Muscle layer of duodenum (tissue), 2 donors: ENCODE measurements at regions not wholly inside any gene's neighbourhood (a gene's known extent, or its start where the extent isn't known, plus 50 kb on each side); places are given as distances from the start of the nearest gene placed in this dataset.

Experiments used
- H3K27ac ChIP-seq: one replicate; pipeline ENCODE4 v1.7.0; 2013; ENCODE audit warnings: mild to moderate bottlenecking, low read length
- H3K27me3 ChIP-seq: one replicate; pipeline ENCODE4 v1.7.0; 2013; ENCODE audit warnings: low read depth, mild to moderate bottlenecking, control low read depth, low read length
- H3K36me3 ChIP-seq, 2 donors: one replicate each; pipeline ENCODE4 v1.7.0; 2013; ENCODE audit warnings: low read length in 2 of 2, control low read depth in 1 of 2, mild to moderate bottlenecking in 1 of 2; ENCODE audit not compliant: insufficient read depth in 2 of 2, control insufficient read depth in 1 of 2
- H3K4me1 ChIP-seq, 2 donors: one replicate each; pipeline ENCODE4 v1.7.0; 2013; ENCODE audit warnings: low read length in 2 of 2, mild to moderate bottlenecking in 2 of 2, control low read depth in 1 of 2, moderate library complexity in 1 of 2; ENCODE audit not compliant: insufficient read depth in 2 of 2, control insufficient read depth in 1 of 2
- H3K4me3 ChIP-seq, 2 donors: one replicate each; pipeline ENCODE4 v1.7.0; 2013; ENCODE audit warnings: low read length in 2 of 2, low read depth in 1 of 2, mild to moderate bottlenecking in 1 of 2
- H3K9me3 ChIP-seq, 2 donors: one replicate each; pipeline ENCODE4 v1.7.0; 2013; ENCODE audit warnings: low read length in 2 of 2, control low read depth in 1 of 2, mild to moderate bottlenecking in 1 of 2; ENCODE audit not compliant: control insufficient read depth in 1 of 2
- donor health status: healthy.

- Histone ChIP-seq H3K4me3 (no peak overlapping the region), H3K27ac (no peak overlapping the region), H3K36me3 (no peaks in the 10 kb centered on the region), H3K9me3 (no peaks in the 10 kb centered on the region), H3K27me3 (no peaks in the 10 kb centered on the region), H3K4me1 (no peaks in the 10 kb centered on the region)
Measured at GRCh38 chr7:121456015-121456414, 59.9 kb upstream of the FAM3C start.

DNA sequence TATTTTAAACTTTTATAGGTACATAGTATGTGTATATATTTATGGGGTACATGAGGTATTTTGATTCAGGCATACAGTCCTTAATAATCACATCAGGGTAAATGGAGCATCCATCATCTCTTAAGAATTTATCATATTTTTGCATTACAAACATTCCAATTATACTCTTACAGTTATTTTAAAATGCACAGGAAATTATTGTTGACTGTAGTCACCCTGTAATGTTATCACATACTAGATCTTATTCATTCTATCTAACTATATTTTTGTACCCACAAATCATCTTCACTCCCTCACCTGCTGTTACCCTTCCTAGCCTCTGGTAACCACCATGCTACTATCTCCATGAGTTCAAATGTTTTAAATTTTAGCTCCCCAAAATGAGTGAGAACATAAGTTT, 56.3 kb upstream of the FAM3C start:
- no peak overlapping the region for H3K4me3 ChIP-seq
- no peaks in the 10 kb centered on the region for H3K36me3 ChIP-seq
- H3K27me3 ChIP-seq: no peaks in the 10 kb centered on the region

GRCh38 chr7:121451367-121452094, 55.4 kb upstream of the FAM3C start:
- no peaks in the 10 kb centered on the region for H3K27me3 ChIP-seq
- no peaks in the 10 kb centered on the region for H3K36me3 ChIP-seq
- no peaks in the 10 kb centered on the region for H3K4me1 ChIP-seq
- H3K4me3 ChIP-seq: no peak overlapping the region
- H3K9me3 ChIP-seq: no peaks in the 10 kb centered on the region
- H3K27ac ChIP-seq: no peak overlapping the region

More for the DNA sequence above, 56.3 kb upstream of the FAM3C start:
- Histone ChIP-seq H3K4me1 (no peaks in the 10 kb centered on the region), H3K27ac (no peak overlapping the region), H3K9me3 (no peaks in the 10 kb centered on the region)

DNA sequence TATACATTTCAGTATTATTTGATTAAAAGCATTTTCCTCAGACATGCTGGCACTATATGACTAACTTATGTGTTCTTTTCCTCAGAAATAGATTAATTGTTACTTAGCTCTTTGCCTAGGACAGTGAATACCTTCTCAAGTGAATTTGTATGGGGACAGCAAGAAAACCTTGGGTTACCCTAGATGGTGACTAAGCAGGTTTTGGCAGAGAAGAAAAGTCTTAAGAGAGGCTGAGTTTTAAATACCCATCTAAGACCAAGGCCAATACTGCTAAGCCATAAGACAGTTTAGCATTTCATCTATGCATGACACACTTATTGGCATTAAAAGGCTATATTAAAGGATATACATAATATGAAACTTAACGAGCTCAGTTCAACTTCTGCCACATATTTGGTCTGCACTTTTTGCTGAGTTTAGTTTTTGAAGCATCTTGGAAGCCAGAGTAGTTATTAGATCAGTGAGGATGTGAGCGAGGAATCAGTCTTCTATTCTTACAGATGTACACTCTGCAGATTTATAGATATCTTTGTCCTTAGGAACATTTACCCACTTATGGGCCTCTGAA, 54.6 kb upstream of the FAM3C start:
- Histone ChIP-seq H3K27me3 (no peaks in the 10 kb centered on the region), H3K36me3 (no peaks in the 10 kb centered on the region), H3K4me3 (no peak overlapping the region), H3K9me3 (no peaks in the 10 kb centered on the region), H3K4me1 (no peaks in the 10 kb centered on the region), H3K27ac (no peak overlapping the region)

GRCh38 chr7:121449735-121450240, 53.7 kb upstream of the FAM3C start:
- H3K9me3 ChIP-seq: no peaks in the 10 kb centered on the region
- no peak overlapping the region for H3K27ac ChIP-seq
- H3K4me1 ChIP-seq: no peaks in the 10 kb centered on the region
- H3K36me3 ChIP-seq: no peaks in the 10 kb centered on the region
- H3K4me3 ChIP-seq: no peak overlapping the region
- no peaks in the 10 kb centered on the region for H3K27me3 ChIP-seq

DNA sequence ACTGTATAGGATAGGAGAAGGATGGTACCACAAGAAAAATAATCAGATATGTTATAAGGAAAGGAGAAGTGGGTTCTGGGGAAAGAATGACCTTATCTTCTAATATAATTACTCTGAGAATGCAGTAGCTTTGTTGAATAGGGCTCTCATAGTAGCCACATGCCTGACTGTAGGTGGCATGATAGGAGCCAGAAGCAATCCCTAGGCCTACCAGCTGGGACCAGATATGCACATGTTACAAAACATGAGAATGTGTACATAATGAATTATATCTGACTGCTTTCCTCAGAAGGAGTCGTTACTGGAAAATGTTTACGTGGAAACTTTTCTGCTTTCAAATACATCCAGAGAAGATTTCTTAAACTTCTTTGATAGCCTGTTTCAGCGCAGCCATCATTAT, 53.2 kb upstream of the FAM3C start:
- H3K36me3 ChIP-seq: no peaks in the 10 kb centered on the region
- H3K27ac ChIP-seq: no peak overlapping the region
- H3K4me1 ChIP-seq: no peaks in the 10 kb centered on the region
- H3K4me3 ChIP-seq: no peak overlapping the region
- H3K27me3 ChIP-seq: no peaks in the 10 kb centered on the region
- H3K9me3 ChIP-seq: no peaks in the 10 kb centered on the region

DNA sequence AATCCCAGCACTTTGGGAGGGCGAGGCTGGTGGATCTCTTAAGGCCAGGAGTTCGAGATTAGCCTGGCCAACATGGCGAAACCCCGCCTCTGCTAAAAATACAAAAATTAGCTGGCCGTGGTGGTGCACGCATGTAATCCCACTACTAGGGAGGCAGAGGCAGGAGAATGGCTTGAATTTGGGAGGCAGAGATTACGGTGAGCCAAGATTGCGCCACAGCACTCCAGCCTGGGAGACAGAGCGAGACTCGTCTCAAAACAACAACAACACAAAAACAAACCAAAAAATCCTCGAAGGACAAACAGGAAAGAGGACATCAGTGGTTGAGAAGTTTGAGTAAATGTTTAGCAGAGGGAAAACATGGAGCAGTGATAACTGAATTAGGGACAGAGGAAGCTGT, 52.3 kb upstream of the FAM3C start:
- no peak overlapping the region for H3K4me3 ChIP-seq
- no peaks in the 10 kb centered on the region for H3K27me3 ChIP-seq
- H3K36me3 ChIP-seq: no peaks in the 10 kb centered on the region
- H3K4me1 ChIP-seq: no peaks in the 10 kb centered on the region
- H3K9me3 ChIP-seq: no peaks in the 10 kb centered on the region
- H3K27ac ChIP-seq: no peak overlapping the region

DNA sequence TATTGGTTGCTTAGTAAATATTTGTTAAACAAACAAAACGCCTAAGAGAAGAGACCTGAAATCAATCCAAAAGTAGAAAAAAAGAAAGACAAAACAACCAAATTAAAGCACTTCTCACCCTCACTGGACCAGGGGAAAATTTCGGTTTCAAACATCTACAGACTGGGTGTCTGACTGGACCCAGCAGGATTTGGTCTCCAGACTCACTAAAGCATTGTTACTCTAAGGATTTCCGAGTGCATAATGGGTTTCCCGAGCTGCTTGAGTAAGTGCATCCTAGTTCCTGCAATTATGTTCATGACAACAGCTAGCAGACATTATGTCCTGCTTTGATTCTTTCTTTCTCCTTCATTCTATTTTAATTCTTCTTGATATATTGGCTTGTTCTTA, 51.8 kb upstream of the FAM3C start:
- no peaks in the 10 kb centered on the region for H3K9me3 ChIP-seq
- no peaks in the 10 kb centered on the region for H3K36me3 ChIP-seq
- H3K4me1 ChIP-seq: no peaks in the 10 kb centered on the region
- no peak overlapping the region for H3K4me3 ChIP-seq
- H3K27me3 ChIP-seq: no peaks in the 10 kb centered on the region
- no peak overlapping the region for H3K27ac ChIP-seq

- no peaks in the 10 kb centered on the region for H3K36me3 ChIP-seq
- H3K4me3 ChIP-seq: no peak overlapping the region
- no peaks in the 10 kb centered on the region for H3K4me1 ChIP-seq
- H3K27me3 ChIP-seq: no peaks in the 10 kb centered on the region
- H3K27ac ChIP-seq: no peak overlapping the region
- H3K9me3 ChIP-seq: no peaks in the 10 kb centered on the region
Measured at GRCh38 chr7:121447243-121447910, 51.3 kb upstream of the FAM3C start.

- H3K9me3 ChIP-seq: no peaks in the 10 kb centered on the region
- H3K4me3 ChIP-seq: no peak overlapping the region
- no peaks in the 10 kb centered on the region for H3K4me1 ChIP-seq
- no peak overlapping the region for H3K27ac ChIP-seq
- H3K36me3 ChIP-seq: no peaks in the 10 kb centered on the region
- H3K27me3 ChIP-seq: no peaks in the 10 kb centered on the region
Measured at GRCh38 chr7:121446526-121446925, 50.4 kb upstream of the FAM3C start.
